Thoracic aorta (tissue), 2 donors: ENCODE measurements at regions not wholly inside any gene's neighbourhood (a gene's known extent, or its start where the extent isn't known, plus 50 kb on each side); places are given as distances from the start of the nearest gene placed in this dataset.

Experiments used
- ATAC-seq: fragments of 150-250 bp; one replicate; pipeline ENCODE4 v1.8.0; 2017; ENCODE audit warnings: low read depth; ENCODE audit not compliant: insufficient number of reproducible peaks, low FRiP score
- DNase-seq: peaks from one replicate; pipeline ENCODE4 v3.0.0-alpha.2; 2020; ENCODE audit warnings: low spot score
- H3K27ac ChIP-seq, 2 donors: fragments of 200-600 bp; sonication (generic); 1 replicate in 1 of 2; 2 replicates in 1 of 2; pipeline ENCODE4 v1.5.1; 2016; ENCODE audit warnings: mild to moderate bottlenecking in 2 of 2, moderate library complexity in 2 of 2
- H3K27me3 ChIP-seq: fragments of 200-600 bp; sonication (generic); replicated peaks from 2 replicates; pipeline ENCODE4 v1.6.0; 2016; ENCODE audit warnings: mild to moderate bottlenecking; ENCODE audit not compliant: insufficient read depth
- H3K36me3 ChIP-seq: fragments of 200-600 bp; sonication (generic); one replicate; pipeline ENCODE4 v1.5.1; 2016
- H3K4me1 ChIP-seq, 2 donors: fragments of 200-600 bp; sonication (generic); 1 replicate in 1 of 2; 2 replicates in 1 of 2; pipeline versions ENCODE4 v1.5.1 to v1.6.0; 2016; ENCODE audit warnings: low read depth in 2 of 2, mild to moderate bottlenecking in 1 of 2; ENCODE audit not compliant: control insufficient read depth in 1 of 2
- H3K4me3 ChIP-seq: fragments of 200-600 bp; sonication (generic); 2 replicates; pipeline ENCODE4 v1.5.1; 2016; ENCODE audit warnings: mild to moderate bottlenecking
- H3K9me3 ChIP-seq: fragments of 200-600 bp; sonication (generic); 2 replicates; pipeline ENCODE4 v1.5.1; 2016
- TF ChIP-seq, protein P1 (sequence below): fragments of 200-600 bp; sonication (generic); IDR thresholded peaks from one replicate; pipeline ENCODE4 v1.5.1; 2019; ENCODE audit warnings: antibody characterized with exemption

DNA sequence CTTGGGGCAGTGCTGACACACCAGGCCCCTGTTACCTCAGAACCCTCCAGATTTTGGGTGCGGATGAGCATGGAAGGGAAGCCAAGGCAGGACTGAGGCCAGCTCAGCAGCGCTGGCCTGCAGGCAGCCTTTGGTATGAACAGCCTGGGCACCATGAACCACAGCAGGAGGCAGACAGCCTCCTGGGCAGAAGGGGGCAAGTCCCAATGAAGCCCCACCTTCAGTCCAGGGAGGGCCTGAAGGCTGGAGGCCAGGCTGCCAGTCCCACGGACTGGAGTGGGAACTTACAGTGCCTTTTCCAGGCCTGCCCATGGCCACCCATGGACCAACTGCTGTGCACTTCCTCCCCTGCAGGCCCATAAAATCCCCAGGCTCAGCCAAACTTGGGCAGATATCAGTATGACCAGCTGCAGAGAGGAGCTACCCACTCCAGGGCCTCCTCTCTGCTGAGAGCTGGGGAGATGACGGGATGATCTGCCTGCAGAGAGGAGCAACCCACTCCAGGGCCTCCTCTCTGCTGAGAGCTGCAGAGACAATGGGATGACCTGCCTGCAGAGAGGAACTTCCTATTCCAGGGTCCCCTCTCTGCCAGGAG lies 74.7 kb downstream of the NEURL3 start:
- ATAC-seq: no peak
- H3K4me1 ChIP-seq: peaks cover 0 to 9% of the 10 kb centered on the region in 2 donors
- H3K27ac ChIP-seq: no peak overlapping the region
- no peaks in the 10 kb centered on the region for H3K36me3 ChIP-seq
- no peak for DNase-seq
- no peaks in the 10 kb centered on the region for H3K9me3 ChIP-seq
- TF ChIP-seq, protein P1, sequence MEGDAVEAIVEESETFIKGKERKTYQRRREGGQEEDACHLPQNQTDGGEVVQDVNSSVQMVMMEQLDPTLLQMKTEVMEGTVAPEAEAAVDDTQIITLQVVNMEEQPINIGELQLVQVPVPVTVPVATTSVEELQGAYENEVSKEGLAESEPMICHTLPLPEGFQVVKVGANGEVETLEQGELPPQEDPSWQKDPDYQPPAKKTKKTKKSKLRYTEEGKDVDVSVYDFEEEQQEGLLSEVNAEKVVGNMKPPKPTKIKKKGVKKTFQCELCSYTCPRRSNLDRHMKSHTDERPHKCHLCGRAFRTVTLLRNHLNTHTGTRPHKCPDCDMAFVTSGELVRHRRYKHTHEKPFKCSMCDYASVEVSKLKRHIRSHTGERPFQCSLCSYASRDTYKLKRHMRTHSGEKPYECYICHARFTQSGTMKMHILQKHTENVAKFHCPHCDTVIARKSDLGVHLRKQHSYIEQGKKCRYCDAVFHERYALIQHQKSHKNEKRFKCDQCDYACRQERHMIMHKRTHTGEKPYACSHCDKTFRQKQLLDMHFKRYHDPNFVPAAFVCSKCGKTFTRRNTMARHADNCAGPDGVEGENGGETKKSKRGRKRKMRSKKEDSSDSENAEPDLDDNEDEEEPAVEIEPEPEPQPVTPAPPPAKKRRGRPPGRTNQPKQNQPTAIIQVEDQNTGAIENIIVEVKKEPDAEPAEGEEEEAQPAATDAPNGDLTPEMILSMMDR: no peak
- H3K27me3 ChIP-seq: no peaks in the 10 kb centered on the region
- no peak overlapping the region for H3K4me3 ChIP-seq

DNA sequence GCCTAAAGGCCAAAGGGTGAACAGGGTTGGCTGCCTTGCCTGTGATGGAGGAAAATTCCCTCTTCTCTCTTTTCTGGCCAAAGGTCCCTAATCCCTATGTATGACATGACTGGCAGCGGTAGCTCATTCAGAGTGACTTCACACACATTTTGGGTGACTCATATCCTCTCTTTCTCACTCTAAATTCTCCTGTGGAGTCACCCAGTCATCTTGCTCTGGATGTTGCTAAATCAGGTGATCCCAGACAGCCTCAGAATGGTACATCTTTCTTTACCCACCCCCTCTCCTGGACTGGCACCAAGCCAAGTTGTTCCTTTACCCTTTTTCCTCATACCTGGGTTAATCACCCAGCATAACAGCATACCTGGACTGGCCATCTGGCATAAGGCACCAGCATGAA lies 77.2 kb downstream of the NEURL3 start:
- ATAC-seq (peak; percentile 69), DNase-seq (no peak)
- no peak overlapping the region for H3K4me3 ChIP-seq
- peaks cover 0 to 9% of the 10 kb centered on the region in 2 donors for H3K4me1 ChIP-seq
- H3K9me3 ChIP-seq: no peaks in the 10 kb centered on the region
- no peaks in the 10 kb centered on the region for H3K36me3 ChIP-seq
- H3K27me3 ChIP-seq: no peaks in the 10 kb centered on the region
- no peak overlapping the region for H3K27ac ChIP-seq
- TF ChIP-seq, protein P1: no peak

DNA sequence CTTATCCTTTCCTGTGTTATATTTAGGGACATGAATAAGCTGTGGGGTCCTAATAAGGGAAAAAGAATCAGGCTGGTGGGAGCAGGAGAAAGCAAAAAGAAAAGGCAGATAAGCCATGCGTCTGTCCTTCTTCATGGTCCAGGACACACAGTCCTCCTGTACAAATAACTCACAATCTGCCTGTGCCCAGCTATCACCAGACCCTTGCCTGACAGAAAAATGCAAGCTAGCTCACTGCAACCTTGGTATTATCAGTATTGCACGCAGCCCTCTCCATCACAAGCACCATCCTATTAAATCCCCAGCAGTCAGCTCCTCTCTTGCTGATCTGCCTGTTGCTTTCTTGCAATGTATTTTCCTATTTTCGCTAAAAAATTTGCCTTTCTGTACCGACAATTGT lies 78.0 kb downstream of the NEURL3 start:
- ATAC-seq (no peak), DNase-seq (no peak)
- Histone ChIP-seq H3K4me1 (peaks cover 0 to 9% of the 10 kb centered on the region in 2 donors), H3K9me3 (no peaks in the 10 kb centered on the region), H3K27ac (no peak overlapping the region), H3K4me3 (no peak overlapping the region), H3K27me3 (no peaks in the 10 kb centered on the region), H3K36me3 (no peaks in the 10 kb centered on the region)
- TF ChIP-seq, protein P1: no peak

DNA sequence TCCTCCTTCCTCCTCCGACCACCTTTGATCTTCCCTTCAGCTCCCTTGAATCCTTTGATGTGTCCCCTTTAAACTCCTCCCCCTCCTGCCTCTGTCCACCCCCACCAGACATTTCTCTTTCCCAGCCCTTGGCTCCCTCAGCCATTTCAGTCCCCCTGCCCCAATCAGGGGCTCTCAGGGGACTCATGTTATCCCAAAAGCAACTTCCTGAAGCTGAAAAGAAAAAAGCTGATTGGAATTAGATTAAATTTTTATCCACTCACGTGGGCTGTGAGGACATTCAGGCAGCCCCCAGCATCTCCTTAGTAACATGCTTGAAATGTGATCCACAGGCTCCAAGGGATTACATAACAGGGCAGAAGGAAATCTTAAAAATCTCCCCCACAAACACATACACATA lies 81.3 kb downstream of the NEURL3 start:
- Histone ChIP-seq H3K4me3 (no peak overlapping the region), H3K36me3 (no peaks in the 10 kb centered on the region), H3K9me3 (no peaks in the 10 kb centered on the region), H3K27ac (no peak overlapping the region), H3K4me1 (no peaks in the 10 kb centered on the region), H3K27me3 (no peaks in the 10 kb centered on the region)
- TF ChIP-seq, protein P1: no peak
- DNase-seq (no peak), ATAC-seq (no peak)
